GM18873 (cell line): ENCODE measurements at regions not wholly inside any gene's neighbourhood (a gene's known extent, or its start where the extent isn't known, plus 50 kb on each side); places are given as distances from the start of the nearest gene placed in this dataset.

Experiments
- ATAC-seq: cut with Tn5 transposase; IDR thresholded peaks from one replicate; pipeline ENCODE4 v1.9.1; 2021; ENCODE audit warnings: mild to moderate bottlenecking, moderate library complexity, moderate number of reproducible peaks; ENCODE audit not compliant: unreplicated experiment, low FRiP score

- ATAC-seq: no peak
Observed at GRCh38 chr14:56875104-56875675, 64.9 kb upstream of the OTX2 start.

GRCh38 chr14:56874375-56874774, 64.1 kb upstream of the OTX2 start:
- no peak for ATAC-seq

GRCh38 chr14:56870336-56870735, 60.1 kb upstream of the OTX2 start:
- ATAC-seq: no peak

- ATAC-seq: no peak
Observed at GRCh38 chr14:56868660-56869059, 58.4 kb upstream of the OTX2 start.

GRCh38 chr14:56862836-56863235, 52.6 kb upstream of the OTX2 start:
- no peak for ATAC-seq

GRCh38 chr14:56860441-56860840, 50.2 kb upstream of the OTX2 start:
- ATAC-seq: no peak
